ENCODE measurements at regions not wholly inside any gene's neighbourhood (a gene's known extent, or its start where the extent isn't known, plus 50 kb on each side); places are given as distances from the start of the nearest gene placed in this dataset.
"Not testable (repeated sequence)": the region's sequence is repeated elsewhere in the genome, so short reads cannot be mapped to it uniquely, and the experiment has no call there.

GRCh38 chr2:242108797-242109500 is 239.4 kb downstream of the RTP5 start:
- DNase-seq (ENCODE audit: low read depth), result not testable (repeated sequence)

- not testable (repeated sequence) for DNase-seq (ENCODE audit: low read depth)
Observed at GRCh38 chr2:242109819-242110218, 240.3 kb downstream of the RTP5 start.

GRCh38 chr2:242111954-242112353 is 242.4 kb downstream of the RTP5 start:
- DNase-seq (ENCODE audit: low read depth), result not testable (repeated sequence)

DNA sequence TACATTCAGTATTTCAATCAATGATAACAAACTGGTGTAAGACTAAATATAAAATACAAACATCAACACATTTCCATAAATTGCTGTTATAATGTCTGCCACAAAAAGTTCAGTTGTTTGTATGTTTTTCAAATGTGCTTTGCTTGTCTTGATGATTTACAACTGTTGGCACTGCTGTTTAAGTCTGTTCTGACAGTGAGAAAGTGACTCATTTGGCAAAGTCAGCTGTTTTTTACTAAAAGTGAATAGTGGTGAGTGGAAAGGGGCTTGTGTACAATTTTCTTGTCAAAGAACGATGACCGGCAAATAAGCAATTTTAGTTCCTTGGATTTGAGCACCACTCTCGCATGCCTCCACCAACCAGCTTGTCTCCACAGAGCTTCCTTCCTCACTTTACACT is 244.0 kb downstream of the RTP5 start:
- not testable (repeated sequence) for DNase-seq (ENCODE audit: low read depth)

- DNase-seq (ENCODE audit: low read depth), result not testable (repeated sequence)
Observed at GRCh38 chr2:242116676-242117075, 247.1 kb downstream of the RTP5 start.

DNA sequence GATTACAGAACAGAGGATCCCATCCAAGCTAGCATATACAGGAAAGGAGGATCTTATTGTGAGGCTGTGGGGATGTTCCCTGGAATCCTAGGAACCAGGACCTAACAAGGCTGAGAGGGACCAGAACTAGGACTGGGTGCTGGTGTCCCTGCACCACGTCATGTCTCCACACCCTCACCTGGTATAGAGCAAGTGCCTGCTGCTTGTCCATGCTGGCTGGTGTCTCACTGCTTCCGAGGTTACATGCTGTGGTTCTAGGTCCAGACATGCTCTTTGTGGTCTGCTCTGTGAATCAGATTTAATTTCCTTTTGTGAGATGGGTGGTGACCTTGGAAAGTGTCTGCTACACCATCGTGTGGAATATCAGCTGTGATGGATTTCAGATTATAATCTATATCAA is 247.8 kb downstream of the RTP5 start:
- not testable (repeated sequence) for DNase-seq (ENCODE audit: low read depth)

DNA sequence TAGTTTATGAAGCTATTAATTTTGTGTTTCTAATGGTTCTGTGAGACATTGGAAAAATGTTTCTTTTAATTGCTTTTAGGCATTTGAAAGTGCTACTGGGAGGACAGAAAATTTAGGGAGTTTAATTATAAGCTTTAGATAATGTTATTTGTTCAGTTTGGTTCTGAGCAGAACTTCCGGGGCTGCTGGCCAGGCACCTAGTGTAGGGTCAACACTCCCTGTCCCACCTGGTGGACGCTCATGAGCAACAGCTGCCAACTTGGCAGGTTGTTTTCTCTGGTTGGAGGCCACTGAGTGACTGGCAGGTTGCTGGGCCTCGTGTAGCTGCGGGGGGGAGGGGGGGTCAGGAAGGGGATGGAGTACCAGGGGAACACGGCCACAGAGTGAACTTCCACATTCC is 250.2 kb downstream of the RTP5 start:
- DNase-seq (ENCODE audit: low read depth), result not testable (repeated sequence)

DNA sequence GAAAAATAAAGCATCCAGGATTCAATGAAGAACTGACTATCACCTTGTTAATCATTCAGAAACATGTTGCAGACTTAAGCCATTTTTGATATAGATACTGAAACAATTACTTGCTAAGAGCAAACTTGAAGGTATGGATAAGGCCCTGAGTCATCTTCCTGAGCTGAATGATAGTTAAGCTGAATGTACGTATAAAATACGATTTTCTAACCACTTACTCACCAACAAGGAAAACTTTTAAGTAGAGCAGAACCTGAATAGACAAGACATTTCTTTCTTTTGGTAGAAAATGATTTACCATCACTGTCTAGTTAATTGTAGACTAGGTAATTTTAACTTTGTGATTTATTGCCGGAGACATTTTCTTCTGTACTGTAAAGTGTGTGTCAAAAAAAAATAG is 261.2 kb downstream of the RTP5 start:
- DNase-seq (ENCODE audit: low read depth), result not testable (repeated sequence)

GRCh38 chr2:242159921-242160320 is 290.4 kb downstream of the RTP5 start:
- DNase-seq (ENCODE audit: low read depth), result not testable (repeated sequence)

- DNase-seq (ENCODE audit: low read depth), result not testable (repeated sequence)
Observed at GRCh38 chr2:242165115-242165514, 295.6 kb downstream of the RTP5 start.

GRCh38 chr2:242171290-242171689 is 301.8 kb downstream of the RTP5 start:
- DNase-seq (ENCODE audit: low read depth), result not testable (repeated sequence)
